ENCODE measurements at regions not wholly inside any gene's neighbourhood (a gene's known extent, or its start where the extent isn't known, plus 50 kb on each side); places are given as distances from the start of the nearest gene placed in this dataset.

GRCh38 chr10:55800602-55801352, 560.3 kb downstream of the ZWINT start:
- 84% methylated on average over 3 of the region's 3 CpGs; no CpG with 5 or more reads in 1 of the 2 experiments for WGBS, 2 experiments (ENCODE audit: extremely low coverage in 1 of 2, insufficient coverage in 1 of 2, insufficient read length in 1 of 2, insufficient replicate concordance in 2 of 2, low coverage in 1 of 2, low lambda C conversion rate in 2 of 2, missing lambda C conversion rate in 1 of 2)
- H3K27ac ChIP-seq (ENCODE audit: low read depth, low read length): no peak overlapping the region
- FAIRE-seq: no peak

More at GRCh38 chr10:55800602-55801352, 560.3 kb downstream of the ZWINT start:
- H4K5ac ChIP-seq (ENCODE audit: insufficient read length, low read depth, low read length): no peak overlapping the region
- H3K27me3 ChIP-seq (replicated peaks in 1 of 4; ENCODE audit: control insufficient read depth in 3 of 4, extremely low read depth in 1 of 4, insufficient read depth in 3 of 4, low read length in 3 of 4): no peaks in the 10 kb centered on the region
- TF ChIP-seq CREB1 (IDR thresholded peaks at IDR 0.05) (no peak), BACH1 (IDR thresholded peaks at IDR 0.05; ENCODE audit: low read length) (no peak), CHD1 (IDR thresholded peaks at IDR 0.05; ENCODE audit: low read depth, low read length) (no peak), POLR2A (IDR thresholded peaks at IDR 0.05; ENCODE audit: control extremely low read depth in 1 of 2, low read depth in 2 of 2, low read length in 2 of 2) (no peak), GTF2F1 (IDR thresholded peaks at IDR 0.05; ENCODE audit: borderline replicate concordance, low read depth, low read length) (no peak), POLR2AphosphoS5 (IDR thresholded peaks at IDR 0.05; ENCODE audit: low read depth, low read length) (no peak), RXRA (IDR thresholded peaks at IDR 0.05; ENCODE audit: insufficient read depth, low read depth, low read length) (no peak)
- H3K9me3 ChIP-seq (ENCODE audit: insufficient read depth in 2 of 2, low read depth in 1 of 2, low read length in 1 of 2): 0 out of 4 replicates have a peak, but pooled peaks cover 0 to 2% of the 10 kb centered on the region in 2 experiments
- H2AK5ac ChIP-seq (ENCODE audit: low read depth, low read length): no peak overlapping the region
- POLR2A ChIA-PET (ENCODE audit: partially characterized antibody): no interaction called here
- H3K18ac ChIP-seq (ENCODE audit: extremely low read depth, low read length): no peak overlapping the region
- CTCF ChIA-PET (ENCODE audit: partially characterized antibody): no interaction called here
- H3K23me2 ChIP-seq (ENCODE audit: low read depth, low read length): no peaks in the 10 kb centered on the region
- H3K56ac ChIP-seq (replicated peaks; ENCODE audit: insufficient read length, low read depth, low read length): no peak overlapping the region
- H2BK5ac ChIP-seq (ENCODE audit: low read depth, low read length): no peak overlapping the region
- H3K4ac ChIP-seq (replicated peaks; ENCODE audit: insufficient read length, low read depth, low read length): no peak overlapping the region
- H3K23ac ChIP-seq (ENCODE audit: insufficient read length): no peak overlapping the region
- no peak overlapping the region for H3K4me3 ChIP-seq (ENCODE audit: extremely low read depth in 1 of 4, insufficient read depth in 2 of 4, low read depth in 3 of 4, low read length in 4 of 4)
- no peaks in the 10 kb centered on the region; a peak in 1 of 7 replicates for H3K4me1 ChIP-seq (replicated peaks in 1 of 4; ENCODE audit: control insufficient read depth in 3 of 4, insufficient read depth in 4 of 4, low read length in 3 of 4)
- H3K36me3 ChIP-seq (ENCODE audit: control insufficient read depth in 2 of 4, insufficient read depth in 4 of 4, low read length in 3 of 4): no peaks in the 10 kb centered on the region
- no peak for DNase-seq (ENCODE audit: low read depth in 1 of 2, low spot score in 2 of 2)
- H3K79me2 ChIP-seq (ENCODE audit: control insufficient read depth in 1 of 2, insufficient read depth in 2 of 2, low read length in 2 of 2): no peaks in the 10 kb centered on the region
- H4K91ac ChIP-seq (replicated peaks; ENCODE audit: insufficient read length, low read length): no peak overlapping the region
- no peaks in the 10 kb centered on the region for H4K20me1 ChIP-seq (replicated peaks in 1 of 2; ENCODE audit: control insufficient read depth in 1 of 2, insufficient read depth in 2 of 2, low read length in 2 of 2)
- no peak overlapping the region for H3K14ac ChIP-seq (ENCODE audit: insufficient read length)
- H4K8ac ChIP-seq (ENCODE audit: extremely low read depth, insufficient read depth, low read length): no peak overlapping the region
- H3K4me2 ChIP-seq (ENCODE audit: insufficient read depth in 1 of 2, low read depth in 2 of 2, low read length in 2 of 2): no peak overlapping the region
- no peak overlapping the region for H2BK15ac ChIP-seq (ENCODE audit: low read length)
- H3K9ac ChIP-seq (replicated peaks in 1 of 4; ENCODE audit: extremely low read depth in 1 of 4, low read depth in 3 of 4, low read length in 3 of 4): no peak overlapping the region
- H2BK12ac ChIP-seq (ENCODE audit: low read depth, low read length): no peak overlapping the region
- no peak overlapping the region for H2BK120ac ChIP-seq (replicated peaks; ENCODE audit: low read depth, low read length)
- no peak overlapping the region for H2AFZ ChIP-seq (ENCODE audit: low read length)
- H3K79me1 ChIP-seq (ENCODE audit: low read depth, low read length): no peaks in the 10 kb centered on the region
- H2BK20ac ChIP-seq (ENCODE audit: low read length): no peak overlapping the region

All from H1 (cell line).